Endothelial cell of umbilical vein (primary cell): ENCODE measurements at regions not wholly inside any gene's neighbourhood (a gene's known extent, or its start where the extent isn't known, plus 50 kb on each side); places are given as distances from the start of the nearest gene placed in this dataset.

Experiments
- BruUV-seq: library from RNA; stranded (reverse); fragments of 400-500 nt; replicated peaks from 2 replicates; lab custom pipeline; 2021; lab: Mats Ljungman, UMichigan
- CTCF ChIA-PET: fragments of 300-600, 350-600 bp; sonication (Branson Sonifier 250); formaldehyde crosslinking; loops from one replicate; lab custom pipeline; 2021; ENCODE audit warnings: antibody characterized with exemption, inconsistent platforms; lab: Charles Lee
- POLR2A ChIA-PET: fragments of 300-600, 350-600 bp; sonication (Branson Sonifier 250); formaldehyde crosslinking; loops from one replicate; lab custom pipeline; 2021; ENCODE audit warnings: antibody characterized with exemption, inconsistent platforms; lab: Charles Lee
- DNase-seq: peaks from one replicate; pipeline ENCODE4 v3.0.0-alpha.2; 2011; ENCODE audit warnings: low read depth, low spot score
- FAIRE-seq: peaks from 2 replicates; lab custom pipeline; 2011; peaks lifted over from hg19 to GRCh38; lab: Jason Lieb, UNC
- H2AFZ ChIP-seq: 2 replicates; pipeline ENCODE4 v1.6.0; 2012; ENCODE audit warnings: low read depth, low read length, control low read depth, inconsistent platforms
- H3K27ac ChIP-seq: 2 replicates; pipeline ENCODE4 v1.5.1; 2011; ENCODE audit warnings: low read depth, mild to moderate bottlenecking, control low read depth, low read length, moderate library complexity; ENCODE audit not compliant: insufficient read depth
- H3K27me3 ChIP-seq, 2 experiments: 2 replicates each; pipeline versions ENCODE4 v1.6.0 to v1.6.1; 2011; ENCODE audit warnings: low read length in 2 of 2, mixed read lengths in 1 of 2; ENCODE audit not compliant: control insufficient read depth in 2 of 2, insufficient read depth in 2 of 2
- H3K36me3 ChIP-seq, 2 experiments: 2 replicates in 1 of 2; 3 replicates in 1 of 2; pipeline ENCODE4 v1.5.1; 2011; ENCODE audit warnings: low read length in 2 of 2, mild to moderate bottlenecking in 1 of 2, moderate library complexity in 1 of 2; ENCODE audit not compliant: control insufficient read depth in 2 of 2, insufficient read depth in 2 of 2; ENCODE audit errors: extremely low read depth in 1 of 2
- H3K4me1 ChIP-seq: 3 replicates; pipeline ENCODE4 v1.5.1; 2011; ENCODE audit warnings: mild to moderate bottlenecking, low read length; ENCODE audit not compliant: control insufficient read depth, insufficient read depth; ENCODE audit errors: extremely low read depth
- H3K4me2 ChIP-seq: 2 replicates; pipeline ENCODE4 v1.6.1; 2011; ENCODE audit warnings: low read length, control low read depth, mixed read lengths; ENCODE audit not compliant: insufficient read depth
- H3K4me3 ChIP-seq, 3 experiments: fragments of 200-600 bp in 1 of 3; sonication (generic), shearing (Covaris generic) in 1 of 3; replicated peaks in 1 of 3; 2 replicates each; pipeline ENCODE4 v1.5.1; 2011 to 2016; ENCODE audit warnings: control low read depth in 3 of 3, low read length in 3 of 3, mild to moderate bottlenecking in 2 of 3, inconsistent platforms in 1 of 3, low read depth in 1 of 3, moderate library complexity in 1 of 3; ENCODE audit not compliant: insufficient read depth in 1 of 3
- H3K79me2 ChIP-seq: 2 replicates; pipeline ENCODE4 v1.6.0; 2012; ENCODE audit warnings: low read length, inconsistent platforms; ENCODE audit not compliant: control insufficient read depth, insufficient read depth
- H3K9ac ChIP-seq: replicated peaks from 2 replicates; pipeline ENCODE3; 2011; ENCODE audit warnings: low read length, control low read depth; ENCODE audit not compliant: insufficient read depth; ENCODE audit errors: extremely low read depth
- H3K9me1 ChIP-seq: replicated peaks from 3 replicates; pipeline ENCODE4 v1.6.0; 2011; ENCODE audit warnings: mild to moderate bottlenecking, low read length; ENCODE audit not compliant: control insufficient read depth, insufficient read depth; ENCODE audit errors: extremely low read depth
- H3K9me3 ChIP-seq: replicated peaks from 2 replicates; pipeline ENCODE4 v1.5.1; 2012; ENCODE audit warnings: low read length, inconsistent platforms; ENCODE audit not compliant: control insufficient read depth, insufficient read depth
- H4K20me1 ChIP-seq: replicated peaks from 2 replicates; pipeline ENCODE3; 2011; ENCODE audit warnings: mild to moderate bottlenecking, low read length; ENCODE audit not compliant: control insufficient read depth, insufficient read depth; ENCODE audit errors: extremely low read depth
- CTCF ChIP-seq, 2 donors: IDR thresholded peaks; 1 replicate in 1 of 2; 2 replicates in 1 of 2; pipeline ENCODE4 v1.5.1; 2011; ENCODE audit warnings: low read length in 2 of 2, mild to moderate bottlenecking in 2 of 2, moderate library complexity in 2 of 2, control low read depth in 1 of 2, inconsistent platforms in 1 of 2, low read depth in 1 of 2; ENCODE audit not compliant: insufficient read depth in 1 of 2; ENCODE audit errors: extremely low read depth in 1 of 2
- EZH2 ChIP-seq: IDR thresholded peaks from 2 replicates; pipeline ENCODE4 v1.6.1; 2012; ENCODE audit warnings: borderline replicate concordance, low read depth, mild to moderate bottlenecking, moderate library complexity, low read length, inconsistent platforms; ENCODE audit not compliant: severe bottlenecking
- FOS ChIP-seq: IDR thresholded peaks from 2 replicates; pipeline ENCODE4 v1.6.1; 2011; ENCODE audit warnings: mild to moderate bottlenecking, low read length, moderate library complexity, borderline replicate concordance; ENCODE audit not compliant: insufficient read depth
- GATA2 ChIP-seq: IDR thresholded peaks from 2 replicates; pipeline ENCODE4 v1.7.0; 2011; ENCODE audit warnings: low read depth, mild to moderate bottlenecking, moderate library complexity, mixed read lengths, low read length; ENCODE audit not compliant: insufficient read length, insufficient read depth
- JUN ChIP-seq: IDR thresholded peaks from 2 replicates; pipeline ENCODE4 v1.6.1; 2011; ENCODE audit warnings: borderline replicate concordance, low read depth; ENCODE audit not compliant: insufficient read length, insufficient read depth
- MYC ChIP-seq: IDR thresholded peaks from one replicate; pipeline ENCODE4 v1.6.1; 2011; ENCODE audit warnings: mild to moderate bottlenecking, low read depth, low read length
- POLR2A ChIP-seq: IDR thresholded peaks from 2 replicates; pipeline ENCODE4 v1.6.1; 2012; ENCODE audit warnings: low read depth, mild to moderate bottlenecking, control low read depth, low read length
- POLR2AphosphoS5 ChIP-seq: IDR thresholded peaks from 2 replicates; pipeline ENCODE4 v1.6.1; 2012; ENCODE audit warnings: low read depth, mild to moderate bottlenecking, control low read depth, low read length, moderate library complexity; ENCODE audit not compliant: insufficient read depth
- dilution Hi-C: fragments of 300-500 bp; cut with MboI; formaldehyde crosslinking; loops from one replicate; pipeline ENCODE4 v1.15.0; 2019; ENCODE audit warnings: low sequenced_read_pairs; ENCODE audit not compliant: extremely low pct_ligation_motif_present
- intact Hi-C: fragments of 100-400 bp; cut with micrococcal nuclease; formaldehyde crosslinking; loops from one replicate; pipeline ENCODE4 v1.10.0; 2022
- TF ChIP-seq, protein P1 (sequence below): IDR thresholded peaks from 2 replicates; pipeline ENCODE4 v1.6.1; 2011; ENCODE audit not compliant: insufficient read depth, insufficient read length

DNA sequence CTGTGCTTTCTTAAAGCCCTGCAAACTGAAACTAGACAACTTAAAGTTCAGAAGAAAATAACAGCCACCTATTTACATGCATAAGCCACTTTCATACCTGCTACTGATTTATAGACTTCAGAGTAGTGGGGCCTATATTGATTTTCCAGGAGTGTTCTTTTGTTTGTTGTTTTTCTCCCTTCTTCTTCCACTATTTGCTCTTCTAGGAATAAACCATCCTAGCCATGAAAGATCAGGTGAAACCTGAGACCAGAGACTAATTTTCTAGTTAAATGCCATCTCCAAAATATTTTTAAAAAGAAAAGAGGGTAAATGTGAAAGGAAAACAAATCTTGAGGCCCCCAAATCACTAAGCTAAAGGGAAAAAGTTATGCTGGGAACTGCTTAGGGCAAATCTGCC is 72.4 kb upstream of the C1GALT1 start:
- Histone ChIP-seq H4K20me1 (no peaks in the 10 kb centered on the region), H3K9me3 (no peaks in the 10 kb centered on the region), H2AFZ (no peak overlapping the region), H3K9ac (no peak overlapping the region), H3K4me2 (no peak overlapping the region), H3K9me1 (no peaks in the 10 kb centered on the region), H3K27me3 (peaks cover 0 to 2% of the 10 kb centered on the region in 2 experiments), H3K27ac (no peak overlapping the region), H3K36me3 (no peaks in the 10 kb centered on the region), H3K79me2 (no peaks in the 10 kb centered on the region), H3K4me3 (no peak overlapping the region), H3K4me1 (no peaks in the 10 kb centered on the region)
- DNase-seq (no peak), FAIRE-seq (no peak)
- CTCF ChIA-PET, result interaction anchor here (1.0 to 1.2 kb wide), 2 partner anchors 12 to 22 kb away, joined by 3 to 4 read pairs; no protein-coding TSS in a partner anchor
- no peak for TF ChIP-seq POLR2AphosphoS5
- TF ChIP-seq CTCF (IDR thresholded peaks at IDR 0.05; ENCODE audit: extremely low read depth in 1 of 2, insufficient read depth in 1 of 2, low read depth in 1 of 2, low read length in 2 of 2), result no peak
- dilution Hi-C loops, result no loop called here
- POLR2A ChIA-PET, result no interaction called here
- intact Hi-C loops, result no loop called here
- no TSS peak for BruUV-seq

DNA sequence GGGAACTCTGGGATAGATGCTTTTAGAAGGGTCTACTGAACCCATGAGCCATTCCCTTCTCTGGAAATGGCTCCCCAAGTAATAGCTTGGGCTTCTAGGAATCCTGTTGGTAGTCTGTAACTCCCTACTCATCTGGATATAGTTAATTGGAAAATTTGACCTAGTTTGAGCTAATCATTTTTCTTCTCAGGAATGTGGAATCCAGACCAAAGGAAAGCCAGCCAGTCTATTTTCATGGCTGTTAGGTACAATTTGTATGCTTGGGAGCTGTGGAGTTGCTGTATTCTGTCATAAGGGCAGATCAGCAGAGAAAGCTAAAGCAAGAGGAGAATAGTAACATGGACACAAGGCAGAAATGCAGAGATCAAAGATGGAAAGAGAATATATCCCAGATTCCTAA is 71.6 kb upstream of the C1GALT1 start:
- Histone ChIP-seq H3K4me1 (no peaks in the 10 kb centered on the region), H3K79me2 (no peaks in the 10 kb centered on the region), H3K27me3 (peaks cover 0 to 2% of the 10 kb centered on the region in 2 experiments), H3K4me2 (no peak overlapping the region), H4K20me1 (no peaks in the 10 kb centered on the region), H3K27ac (no peak overlapping the region), H3K9me1 (no peaks in the 10 kb centered on the region), H3K4me3 (no peak overlapping the region), H3K9ac (no peak overlapping the region), H3K9me3 (no peaks in the 10 kb centered on the region), H3K36me3 (no peaks in the 10 kb centered on the region), H2AFZ (no peak overlapping the region)
- TF ChIP-seq GATA2 (no peak), FOS (no peak), JUN (no peak), POLR2AphosphoS5 (no peak), MYC (no peak), POLR2A (no peak), CTCF (IDR thresholded peaks at IDR 0.05; ENCODE audit: extremely low read depth in 1 of 2, insufficient read depth in 1 of 2, low read depth in 1 of 2, low read length in 2 of 2) (no peak), EZH2 (no peak)
- TF ChIP-seq, protein P1, sequence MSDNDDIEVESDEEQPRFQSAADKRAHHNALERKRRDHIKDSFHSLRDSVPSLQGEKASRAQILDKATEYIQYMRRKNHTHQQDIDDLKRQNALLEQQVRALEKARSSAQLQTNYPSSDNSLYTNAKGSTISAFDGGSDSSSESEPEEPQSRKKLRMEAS, result no peak
- dilution Hi-C loops, result no loop called here
- BruUV-seq, result no TSS peak
- POLR2A ChIA-PET, result no interaction called here
- CTCF ChIA-PET, result interaction anchor here (1.0 to 1.2 kb wide), 4 partner anchors 11 to 403 kb away, joined by 3 to 4 read pairs (median 3); no protein-coding TSS in a partner anchor
- FAIRE-seq (no peak), DNase-seq (no peak)
- intact Hi-C loops, result no loop called here
